ENCODE measurements at regions not wholly inside any gene's neighbourhood (a gene's known extent, or its start where the extent isn't known, plus 50 kb on each side); places are given as distances from the start of the nearest gene placed in this dataset.
"Not testable (repeated sequence)": the region's sequence is repeated elsewhere in the genome, so short reads cannot be mapped to it uniquely, and the experiment has no call there.

DNA sequence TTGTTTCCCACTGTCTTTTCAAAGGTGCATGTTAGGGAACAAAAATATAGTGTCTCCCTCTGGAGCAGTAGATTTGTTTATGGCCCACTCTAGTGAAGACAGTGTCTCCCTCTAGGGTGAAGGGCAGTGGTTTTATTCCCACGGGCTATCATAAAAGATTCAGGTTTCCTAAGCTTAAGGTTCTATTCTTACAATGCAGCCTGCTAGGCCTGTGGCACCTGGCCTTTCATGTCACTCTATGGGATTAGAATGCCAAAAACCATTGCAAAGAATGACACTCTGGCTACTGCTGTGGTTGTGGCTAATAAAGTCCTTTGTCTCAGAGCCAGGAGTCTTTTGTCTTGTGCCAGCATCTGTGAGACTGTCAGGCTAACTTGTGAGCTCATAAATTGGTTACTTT is 92.6 kb upstream of the GPR39 start:
- TF ChIP-seq, protein P1, sequence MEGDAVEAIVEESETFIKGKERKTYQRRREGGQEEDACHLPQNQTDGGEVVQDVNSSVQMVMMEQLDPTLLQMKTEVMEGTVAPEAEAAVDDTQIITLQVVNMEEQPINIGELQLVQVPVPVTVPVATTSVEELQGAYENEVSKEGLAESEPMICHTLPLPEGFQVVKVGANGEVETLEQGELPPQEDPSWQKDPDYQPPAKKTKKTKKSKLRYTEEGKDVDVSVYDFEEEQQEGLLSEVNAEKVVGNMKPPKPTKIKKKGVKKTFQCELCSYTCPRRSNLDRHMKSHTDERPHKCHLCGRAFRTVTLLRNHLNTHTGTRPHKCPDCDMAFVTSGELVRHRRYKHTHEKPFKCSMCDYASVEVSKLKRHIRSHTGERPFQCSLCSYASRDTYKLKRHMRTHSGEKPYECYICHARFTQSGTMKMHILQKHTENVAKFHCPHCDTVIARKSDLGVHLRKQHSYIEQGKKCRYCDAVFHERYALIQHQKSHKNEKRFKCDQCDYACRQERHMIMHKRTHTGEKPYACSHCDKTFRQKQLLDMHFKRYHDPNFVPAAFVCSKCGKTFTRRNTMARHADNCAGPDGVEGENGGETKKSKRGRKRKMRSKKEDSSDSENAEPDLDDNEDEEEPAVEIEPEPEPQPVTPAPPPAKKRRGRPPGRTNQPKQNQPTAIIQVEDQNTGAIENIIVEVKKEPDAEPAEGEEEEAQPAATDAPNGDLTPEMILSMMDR (conservative IDR thresholded peaks at IDR 0.05 in 1 of 2, IDR thresholded peaks at IDR 0.05 in 1 of 2; ENCODE audit: extremely low read depth in 1 of 2, insufficient read depth in 1 of 2, low read depth in 1 of 2, low read length in 2 of 2) = not testable (repeated sequence)
- not testable (repeated sequence) for TF ChIP-seq EZH2 (IDR thresholded peaks at IDR 0.05; ENCODE audit: borderline replicate concordance, low read length)

All from mammary epithelial cell (primary cell).